ENCODE measurements at regions not wholly inside any gene's neighbourhood (a gene's known extent, or its start where the extent isn't known, plus 50 kb on each side); places are given as distances from the start of the nearest gene placed in this dataset.

DNA sequence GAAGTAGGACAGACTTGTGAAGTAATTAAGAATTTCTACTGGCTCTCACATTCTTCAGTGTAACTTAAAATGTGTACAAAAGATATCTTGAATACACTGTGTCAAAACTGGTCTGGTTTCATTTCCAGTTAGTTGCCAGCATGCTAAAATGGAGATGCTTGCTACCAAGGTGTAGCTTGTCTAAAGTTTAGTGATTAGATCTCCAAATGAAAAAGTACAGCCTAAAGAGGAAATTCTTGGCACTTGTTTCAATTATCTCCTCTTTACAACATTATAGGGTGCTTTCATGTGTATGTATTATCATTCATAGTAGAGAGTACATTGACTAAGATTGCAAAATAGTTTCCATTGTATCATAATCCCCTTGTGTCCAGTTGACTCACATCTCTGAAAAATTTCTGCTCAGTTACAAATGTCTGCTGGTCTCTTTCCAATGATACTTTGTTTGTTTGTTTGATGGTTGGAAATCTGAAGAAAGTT lies 97.3 kb upstream of the SPRY1 start:
- TF ChIP-seq, protein P1, sequence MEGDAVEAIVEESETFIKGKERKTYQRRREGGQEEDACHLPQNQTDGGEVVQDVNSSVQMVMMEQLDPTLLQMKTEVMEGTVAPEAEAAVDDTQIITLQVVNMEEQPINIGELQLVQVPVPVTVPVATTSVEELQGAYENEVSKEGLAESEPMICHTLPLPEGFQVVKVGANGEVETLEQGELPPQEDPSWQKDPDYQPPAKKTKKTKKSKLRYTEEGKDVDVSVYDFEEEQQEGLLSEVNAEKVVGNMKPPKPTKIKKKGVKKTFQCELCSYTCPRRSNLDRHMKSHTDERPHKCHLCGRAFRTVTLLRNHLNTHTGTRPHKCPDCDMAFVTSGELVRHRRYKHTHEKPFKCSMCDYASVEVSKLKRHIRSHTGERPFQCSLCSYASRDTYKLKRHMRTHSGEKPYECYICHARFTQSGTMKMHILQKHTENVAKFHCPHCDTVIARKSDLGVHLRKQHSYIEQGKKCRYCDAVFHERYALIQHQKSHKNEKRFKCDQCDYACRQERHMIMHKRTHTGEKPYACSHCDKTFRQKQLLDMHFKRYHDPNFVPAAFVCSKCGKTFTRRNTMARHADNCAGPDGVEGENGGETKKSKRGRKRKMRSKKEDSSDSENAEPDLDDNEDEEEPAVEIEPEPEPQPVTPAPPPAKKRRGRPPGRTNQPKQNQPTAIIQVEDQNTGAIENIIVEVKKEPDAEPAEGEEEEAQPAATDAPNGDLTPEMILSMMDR (IDR thresholded peaks at IDR 0.05; ENCODE audit: poor library complexity, severe bottlenecking), result no peak
- no peak for TF ChIP-seq RAD21 (conservative IDR thresholded peaks at IDR 0.05)
- TF ChIP-seq EZH2 (IDR thresholded peaks at IDR 0.05; ENCODE audit: borderline replicate concordance, insufficient read depth, low read length, poor library complexity, severe bottlenecking), result no peak
